Mesendoderm (in vitro differentiated cells): ENCODE measurements at regions not wholly inside any gene's neighbourhood (a gene's known extent, or its start where the extent isn't known, plus 50 kb on each side); places are given as distances from the start of the nearest gene placed in this dataset.

Experiments used
- DNase-seq: peaks from one replicate; pipeline ENCODE4 v3.0.0; 2013
- H2AK5ac ChIP-seq: 2 replicates; pipeline ENCODE4 v1.6.1; 2013; ENCODE audit warnings: low read length, inconsistent platforms
- H2BK120ac ChIP-seq: 2 replicates; pipeline ENCODE4 v1.6.1; 2013; ENCODE audit warnings: low read depth, mild to moderate bottlenecking, low read length, moderate library complexity, mixed read lengths
- H2BK15ac ChIP-seq: replicated peaks from 2 replicates; pipeline ENCODE4 v1.6.1; 2013; ENCODE audit warnings: low read depth, mild to moderate bottlenecking, moderate library complexity
- H2BK5ac ChIP-seq: 2 replicates; pipeline ENCODE4 v1.6.1; 2013; ENCODE audit warnings: low read length, inconsistent platforms
- H3K18ac ChIP-seq: 2 replicates; pipeline ENCODE4 v1.6.1; 2013; ENCODE audit warnings: mild to moderate bottlenecking, low read length, mixed read lengths
- H3K23ac ChIP-seq: one replicate; pipeline ENCODE4 v1.6.1; 2013; ENCODE audit warnings: low read length
- H3K27ac ChIP-seq: 2 replicates; pipeline ENCODE4 v1.5.1; 2013; ENCODE audit warnings: low read depth, mild to moderate bottlenecking, inconsistent platforms, low read length, moderate library complexity
- H3K27me3 ChIP-seq: 2 replicates; pipeline ENCODE4 v1.6.1; 2013; ENCODE audit warnings: low read length, control low read depth, mild to moderate bottlenecking, inconsistent platforms; ENCODE audit not compliant: insufficient read depth, poor library complexity
- H3K36me3 ChIP-seq: 2 replicates; pipeline ENCODE4 v1.6.1; 2013; ENCODE audit warnings: low read length, inconsistent platforms; ENCODE audit not compliant: control insufficient read depth, insufficient read depth
- H3K4ac ChIP-seq: one replicate; pipeline ENCODE4 v1.6.1; 2013; ENCODE audit warnings: low read depth, mild to moderate bottlenecking, low read length, moderate library complexity
- H3K4me1 ChIP-seq: 2 replicates; pipeline ENCODE4 v1.6.1; 2013; ENCODE audit warnings: low read depth, low read length, inconsistent platforms; ENCODE audit not compliant: control insufficient read depth
- H3K4me2 ChIP-seq: 2 replicates; pipeline ENCODE4 v1.6.1; 2013; ENCODE audit warnings: low read length
- H3K4me3 ChIP-seq: 2 replicates; pipeline ENCODE4 v1.5.1; 2013; ENCODE audit warnings: mild to moderate bottlenecking, low read length
- H3K56ac ChIP-seq: one replicate; pipeline ENCODE4 v1.6.1; 2013; ENCODE audit warnings: low read length
- H3K79me1 ChIP-seq: 2 replicates; pipeline ENCODE4 v1.6.1; 2013; ENCODE audit warnings: low read length, inconsistent platforms
- H3K79me2 ChIP-seq: 2 replicates; pipeline ENCODE4 v1.6.1; 2013; ENCODE audit warnings: mild to moderate bottlenecking, low read length; ENCODE audit not compliant: control insufficient read depth, insufficient read depth
- H3K9ac ChIP-seq: 2 replicates; pipeline ENCODE4 v1.6.1; 2013; ENCODE audit warnings: low read length, inconsistent platforms
- H4K5ac ChIP-seq: one replicate; pipeline ENCODE4 v1.6.1; 2013; ENCODE audit warnings: low read length
- H4K8ac ChIP-seq: one replicate; pipeline ENCODE4 v1.6.1; 2013; ENCODE audit warnings: low read depth, mild to moderate bottlenecking, control low read depth, low read length, moderate library complexity
- WGBS: extraction: QIAGEN DNeasy Blood & Tissue Kit; methylation state at CpG from one replicate; pipeline ENCODE4 v1.1.7; 2013; ENCODE audit warnings: low lambda C conversion rate, missing lambda C conversion rate; ENCODE audit not compliant: insufficient coverage; ENCODE audit errors: extremely low coverage; 5-methylcytosine and 5-hydroxymethylcytosine counted together

- Histone ChIP-seq H3K4ac (no peak overlapping the region), H3K4me2 (no peak overlapping the region), H3K27ac (no peak overlapping the region), H3K4me3 (no peak overlapping the region), H2BK15ac (no peak overlapping the region), H2BK120ac (no peak overlapping the region), H3K79me1 (no peaks in the 10 kb centered on the region), H3K9ac (no peak overlapping the region), H2AK5ac (no peak overlapping the region), H3K36me3 (no peaks in the 10 kb centered on the region), H3K23ac (no peak overlapping the region), H4K8ac (no peak overlapping the region), H3K4me1 (no peaks in the 10 kb centered on the region), H4K5ac (no peak overlapping the region), H3K79me2 (no peaks in the 10 kb centered on the region), H2BK5ac (no peak overlapping the region), H3K27me3 (no peaks in the 10 kb centered on the region), H3K18ac (no peak overlapping the region), H3K56ac (no peak overlapping the region)
- DNase-seq: peak; percentile 12
- WGBS: no CpG with 5 or more reads among the region's 4 CpGs
These were observed 55.5 kb upstream of the LOXL4 start for GRCh38 chr10:98323221-98324164.

- peak; percentile 51 for DNase-seq
- Histone ChIP-seq H3K4me2 (no peak overlapping the region), H3K56ac (no peak overlapping the region), H3K23ac (no peak overlapping the region), H3K27ac (no peak overlapping the region), H3K27me3 (no peaks in the 10 kb centered on the region), H3K36me3 (no peaks in the 10 kb centered on the region), H4K5ac (no peak overlapping the region), H3K4ac (no peak overlapping the region), H4K8ac (no peak overlapping the region), H2BK120ac (no peak overlapping the region), H3K4me1 (no peaks in the 10 kb centered on the region), H3K4me3 (no peak overlapping the region), H3K79me1 (no peaks in the 10 kb centered on the region), H2BK5ac (no peak overlapping the region), H3K9ac (no peak overlapping the region), H3K79me2 (no peaks in the 10 kb centered on the region), H2AK5ac (no peak overlapping the region), H3K18ac (no peak overlapping the region), H2BK15ac (no peak overlapping the region)
- WGBS: no CpG with 5 or more reads among the region's 18 CpGs
These were observed 53.3 kb upstream of the LOXL4 start for GRCh38 chr10:98321186-98321780.

DNA sequence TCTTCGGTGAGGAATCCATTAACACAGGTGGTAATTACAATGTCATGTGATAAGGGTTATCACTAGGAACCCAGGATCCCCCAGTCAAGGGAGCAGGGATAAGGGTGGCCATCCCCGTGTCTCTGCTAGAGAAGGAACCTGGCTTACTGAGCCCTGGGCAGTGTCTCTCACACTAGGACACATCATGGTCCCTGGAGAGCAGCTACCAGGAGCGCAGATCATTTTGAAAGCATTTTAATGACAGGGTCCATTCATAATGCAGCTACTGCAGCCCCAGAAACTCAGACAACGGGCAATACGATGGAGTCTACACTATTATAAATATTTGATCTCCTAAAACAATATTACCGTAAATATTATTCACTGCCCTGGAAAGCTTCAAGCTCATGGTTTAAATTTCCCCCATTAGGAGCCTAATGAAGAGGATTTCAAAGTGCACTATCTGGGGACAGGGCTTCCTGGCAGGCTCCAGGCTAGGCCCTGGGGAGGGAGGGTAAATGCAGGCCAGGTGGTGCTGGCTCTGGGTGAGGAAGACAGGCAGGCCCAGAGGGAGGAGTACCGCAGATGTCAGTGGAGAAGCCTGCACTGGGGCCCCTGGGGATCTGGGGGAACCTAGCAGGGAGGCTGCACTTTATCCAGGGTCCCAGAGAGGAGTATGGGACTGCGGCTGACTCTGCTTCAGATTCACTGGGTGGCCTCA is 52.6 kb upstream of the LOXL4 start:
- no peak overlapping the region for H2BK5ac ChIP-seq
- H3K9ac ChIP-seq: no peak overlapping the region
- H3K36me3 ChIP-seq: no peaks in the 10 kb centered on the region
- DNase-seq: no peak
- no peaks in the 10 kb centered on the region for H3K27me3 ChIP-seq
- WGBS: no CpG with 5 or more reads among the region's 8 CpGs
- no peak overlapping the region for H3K56ac ChIP-seq
- no peaks in the 10 kb centered on the region for H3K4me1 ChIP-seq
- no peak overlapping the region for H4K5ac ChIP-seq
- H2BK120ac ChIP-seq: no peak overlapping the region
- no peak overlapping the region for H3K4me2 ChIP-seq
- no peak overlapping the region for H2BK15ac ChIP-seq
- H3K4ac ChIP-seq: no peak overlapping the region
- H3K18ac ChIP-seq: no peak overlapping the region
- H3K79me1 ChIP-seq: no peaks in the 10 kb centered on the region
- no peaks in the 10 kb centered on the region for H3K79me2 ChIP-seq
- H4K8ac ChIP-seq: no peak overlapping the region
- H2AK5ac ChIP-seq: no peak overlapping the region
- no peak overlapping the region for H3K23ac ChIP-seq
- H3K4me3 ChIP-seq: no peak overlapping the region
- no peak overlapping the region for H3K27ac ChIP-seq

- no peaks in the 10 kb centered on the region for H3K27me3 ChIP-seq
- no peak overlapping the region for H3K9ac ChIP-seq
- no peak overlapping the region for H2BK120ac ChIP-seq
- no peak overlapping the region for H3K4me2 ChIP-seq
- no peak overlapping the region for H2AK5ac ChIP-seq
- H3K4me1 ChIP-seq: no peaks in the 10 kb centered on the region
- no peak overlapping the region for H4K5ac ChIP-seq
- H4K8ac ChIP-seq: no peak overlapping the region
- no peak overlapping the region for H2BK5ac ChIP-seq
- H3K27ac ChIP-seq: no peak overlapping the region
- no peak overlapping the region for H3K4ac ChIP-seq
- H3K23ac ChIP-seq: no peak overlapping the region
- no peak for DNase-seq
- no CpG with 5 or more reads among the region's 6 CpGs for WGBS
- H3K56ac ChIP-seq: no peak overlapping the region
- no peaks in the 10 kb centered on the region for H3K79me2 ChIP-seq
- H3K18ac ChIP-seq: no peak overlapping the region
- H2BK15ac ChIP-seq: no peak overlapping the region
- no peaks in the 10 kb centered on the region for H3K36me3 ChIP-seq
- no peak overlapping the region for H3K4me3 ChIP-seq
- no peaks in the 10 kb centered on the region for H3K79me1 ChIP-seq
These were observed 50.9 kb upstream of the LOXL4 start for GRCh38 chr10:98318861-98319260.
